ENCODE measurements at regions not wholly inside any gene's neighbourhood (a gene's known extent, or its start where the extent isn't known, plus 50 kb on each side); places are given as distances from the start of the nearest gene placed in this dataset.

DNA sequence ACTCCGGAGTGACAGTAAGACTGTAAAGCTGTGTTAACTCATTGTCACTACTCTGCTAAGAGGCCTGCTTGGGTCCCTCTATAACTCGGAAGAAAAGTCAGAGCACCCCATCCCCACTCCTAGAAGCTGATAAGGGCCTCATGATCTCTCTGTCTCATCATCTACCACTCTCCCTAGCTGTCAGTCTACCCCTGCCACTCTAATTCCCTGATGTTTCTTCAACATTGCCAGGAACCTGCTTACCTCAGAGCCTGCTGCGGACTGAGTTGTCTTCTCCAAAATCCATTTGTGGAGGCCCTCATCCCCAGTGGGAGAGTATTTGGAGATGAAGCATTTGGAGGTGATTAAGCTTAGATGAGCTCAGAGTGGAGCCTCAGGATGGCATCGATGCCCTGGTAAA is 1092.2 kb downstream of the TBC1D22A start:
- no peak for DNase-seq (ENCODE audit: low read depth)
- TF ChIP-seq, protein P1, sequence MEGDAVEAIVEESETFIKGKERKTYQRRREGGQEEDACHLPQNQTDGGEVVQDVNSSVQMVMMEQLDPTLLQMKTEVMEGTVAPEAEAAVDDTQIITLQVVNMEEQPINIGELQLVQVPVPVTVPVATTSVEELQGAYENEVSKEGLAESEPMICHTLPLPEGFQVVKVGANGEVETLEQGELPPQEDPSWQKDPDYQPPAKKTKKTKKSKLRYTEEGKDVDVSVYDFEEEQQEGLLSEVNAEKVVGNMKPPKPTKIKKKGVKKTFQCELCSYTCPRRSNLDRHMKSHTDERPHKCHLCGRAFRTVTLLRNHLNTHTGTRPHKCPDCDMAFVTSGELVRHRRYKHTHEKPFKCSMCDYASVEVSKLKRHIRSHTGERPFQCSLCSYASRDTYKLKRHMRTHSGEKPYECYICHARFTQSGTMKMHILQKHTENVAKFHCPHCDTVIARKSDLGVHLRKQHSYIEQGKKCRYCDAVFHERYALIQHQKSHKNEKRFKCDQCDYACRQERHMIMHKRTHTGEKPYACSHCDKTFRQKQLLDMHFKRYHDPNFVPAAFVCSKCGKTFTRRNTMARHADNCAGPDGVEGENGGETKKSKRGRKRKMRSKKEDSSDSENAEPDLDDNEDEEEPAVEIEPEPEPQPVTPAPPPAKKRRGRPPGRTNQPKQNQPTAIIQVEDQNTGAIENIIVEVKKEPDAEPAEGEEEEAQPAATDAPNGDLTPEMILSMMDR (IDR thresholded peaks at IDR 0.05; ENCODE audit: control insufficient read depth, insufficient read depth, low read depth, low read length, missing control alignments), result no peak
- no peak overlapping the region for H3K4me3 ChIP-seq (ENCODE audit: control insufficient read depth, low read depth, low read length)

DNA sequence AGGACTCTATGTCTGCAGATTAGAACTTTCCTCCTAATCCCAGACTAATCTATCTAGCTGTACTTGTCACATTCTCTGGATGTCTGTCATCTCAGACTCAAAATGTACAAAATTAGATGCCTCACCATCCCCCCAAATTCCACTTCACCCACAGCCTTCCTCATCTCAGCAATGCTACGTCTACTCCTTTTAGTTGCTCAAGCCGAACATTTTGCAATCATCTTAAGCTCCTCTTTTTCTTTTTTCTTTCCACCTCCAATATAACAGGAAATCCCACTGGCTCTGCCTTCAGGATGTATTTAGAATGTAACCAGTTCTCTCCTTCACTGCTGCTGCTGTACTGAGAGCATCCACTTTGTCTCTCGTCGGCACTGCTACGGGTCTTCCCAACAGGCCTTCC is 1091.8 kb downstream of the TBC1D22A start:
- no peak overlapping the region for H3K4me3 ChIP-seq (ENCODE audit: control insufficient read depth, low read depth, low read length)

DNA sequence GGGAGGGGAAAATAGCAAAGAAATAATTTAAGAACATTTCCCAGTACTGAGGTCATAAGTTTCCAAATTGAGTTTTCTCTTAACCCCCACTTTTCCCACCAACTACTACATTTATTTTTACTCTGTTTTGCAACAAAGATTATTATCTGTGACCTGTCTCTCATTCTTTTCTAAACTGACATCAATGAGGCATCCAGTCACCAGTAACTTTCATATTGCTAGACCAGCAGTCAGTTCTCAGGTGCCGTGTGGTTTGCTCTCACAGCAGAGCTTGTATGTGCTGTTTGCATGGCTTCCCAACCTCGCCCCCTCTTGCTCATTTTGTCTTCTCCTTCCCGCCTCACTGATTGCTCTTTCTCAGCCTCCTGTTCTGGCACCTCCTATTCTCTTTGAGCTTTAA is 1091.3 kb downstream of the TBC1D22A start:
- no peak overlapping the region for H3K4me3 ChIP-seq (ENCODE audit: control insufficient read depth, low read depth, low read length)
- TF ChIP-seq, protein P1 (IDR thresholded peaks at IDR 0.05; ENCODE audit: control insufficient read depth, insufficient read depth, low read depth, low read length, missing control alignments), result no peak
- no peak for DNase-seq (ENCODE audit: low read depth)

More for the DNA sequence above, 1091.8 kb downstream of the TBC1D22A start:
- TF ChIP-seq, protein P1 (IDR thresholded peaks at IDR 0.05; ENCODE audit: control insufficient read depth, insufficient read depth, low read depth, low read length, missing control alignments), result no peak
- no peak for DNase-seq (ENCODE audit: low read depth)

DNA sequence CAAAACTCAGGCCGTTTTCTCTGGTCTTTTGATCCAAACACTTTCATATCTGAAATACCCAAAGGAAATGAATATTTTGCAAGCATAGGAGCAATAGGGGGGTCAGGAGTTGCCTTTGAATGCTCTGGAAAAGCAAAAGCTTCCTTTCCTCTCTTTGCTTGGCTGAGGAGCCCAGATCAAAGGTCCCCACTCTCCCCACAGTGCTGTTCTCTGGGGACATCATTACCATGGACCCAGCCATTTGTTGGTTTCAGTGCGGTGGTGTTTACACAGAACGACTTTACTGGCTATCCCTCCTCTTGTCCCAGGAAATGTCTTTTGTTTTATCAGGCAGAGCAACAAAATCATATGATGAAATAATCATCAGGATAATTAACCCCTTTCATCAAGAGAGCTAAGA is 1089.1 kb downstream of the TBC1D22A start:
- TF ChIP-seq, protein P1 (IDR thresholded peaks at IDR 0.05; ENCODE audit: control insufficient read depth, insufficient read depth, low read depth, low read length, missing control alignments), result no peak
- H3K4me3 ChIP-seq (ENCODE audit: control insufficient read depth, low read depth, low read length), result no peak overlapping the region
- no peak for DNase-seq (ENCODE audit: low read depth)

DNA sequence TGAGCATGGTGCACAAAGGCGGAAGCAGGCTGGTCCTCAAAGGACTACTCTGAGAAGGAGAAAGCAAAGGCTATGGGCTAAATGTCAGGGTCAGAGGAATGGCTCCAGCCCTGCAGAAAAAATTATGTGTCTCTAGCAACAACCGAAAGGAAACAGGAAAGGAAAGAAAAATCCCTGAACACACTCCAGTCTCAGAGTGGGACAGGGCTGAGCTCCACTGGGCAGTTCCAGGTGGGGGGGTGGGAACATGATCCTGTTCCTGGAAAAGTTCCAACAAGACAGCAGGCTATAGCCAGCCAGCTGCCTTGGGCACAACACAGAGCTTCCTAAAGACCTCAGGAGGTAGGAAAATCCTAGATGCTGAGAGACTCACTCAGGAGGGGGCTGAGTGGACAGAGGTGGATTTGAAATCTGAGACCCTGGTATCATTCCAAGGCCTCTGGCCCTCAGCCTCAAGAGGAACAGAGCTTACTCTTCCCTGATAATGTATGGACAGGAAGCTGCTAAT is 1088.2 kb downstream of the TBC1D22A start:
- no peak overlapping the region for H3K4me3 ChIP-seq (ENCODE audit: control insufficient read depth, low read depth, low read length)
- TF ChIP-seq, protein P1 (IDR thresholded peaks at IDR 0.05; ENCODE audit: control insufficient read depth, insufficient read depth, low read depth, low read length, missing control alignments), result no peak
- DNase-seq (ENCODE audit: low read depth), result no peak

DNA sequence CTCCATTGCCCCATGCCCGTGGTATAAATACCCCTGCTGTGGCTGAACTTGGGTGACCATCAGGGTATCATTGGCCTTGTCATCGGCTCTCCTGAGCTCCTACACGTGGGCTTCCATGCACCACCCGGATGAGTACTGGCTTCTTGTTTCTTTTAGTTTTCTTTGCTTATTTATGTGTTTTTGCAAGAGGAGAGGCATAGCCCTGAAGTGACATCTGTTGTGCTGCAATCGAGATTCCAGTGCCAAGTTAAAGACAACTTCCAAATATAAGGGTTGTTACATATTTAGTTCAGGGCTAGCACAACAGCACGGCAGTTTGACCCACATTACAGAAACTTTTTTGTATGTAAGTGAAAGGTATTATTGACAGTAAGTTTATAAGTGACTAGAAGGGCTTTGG is 1087.1 kb downstream of the TBC1D22A start:
- no peak for DNase-seq (ENCODE audit: low read depth)
- TF ChIP-seq, protein P1 (IDR thresholded peaks at IDR 0.05; ENCODE audit: control insufficient read depth, insufficient read depth, low read depth, low read length, missing control alignments), result no peak
- H3K4me3 ChIP-seq (ENCODE audit: control insufficient read depth, low read depth, low read length), result no peak overlapping the region

Data from AG09309 (cell line).